DMS53 treated with DMSO at 0.1 percent for 48 hours (cell line): ENCODE measurements at regions not wholly inside any gene's neighbourhood (a gene's known extent, or its start where the extent isn't known, plus 50 kb on each side); places are given as distances from the start of the nearest gene placed in this dataset.

ENCODE experiments used
- DNase-seq: peaks from one replicate; lab custom pipeline; 2025; ENCODE audit not compliant: unreplicated experiment; lab: John Stamatoyannopoulos, UW

DNA sequence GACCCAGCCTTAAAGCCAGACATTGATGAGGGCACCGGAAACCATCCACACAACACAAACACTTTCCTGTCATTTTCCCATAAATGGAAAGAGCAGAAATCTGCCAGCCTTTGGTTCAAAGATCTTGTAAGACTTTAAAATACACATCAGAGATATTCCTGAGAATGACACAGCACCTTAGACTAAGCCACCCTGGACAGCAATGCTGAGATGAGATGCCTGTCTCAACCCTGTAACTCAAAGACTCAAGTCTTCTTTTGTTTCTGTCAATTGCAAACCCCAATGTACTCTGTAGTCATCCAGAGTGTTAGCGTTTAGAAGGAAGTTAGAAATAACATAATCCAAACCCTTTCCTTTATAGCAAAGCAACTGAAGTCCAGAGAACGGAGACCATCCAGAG, 119.2 kb downstream of the CCNA1 start:
- no peak for DNase-seq

DNA sequence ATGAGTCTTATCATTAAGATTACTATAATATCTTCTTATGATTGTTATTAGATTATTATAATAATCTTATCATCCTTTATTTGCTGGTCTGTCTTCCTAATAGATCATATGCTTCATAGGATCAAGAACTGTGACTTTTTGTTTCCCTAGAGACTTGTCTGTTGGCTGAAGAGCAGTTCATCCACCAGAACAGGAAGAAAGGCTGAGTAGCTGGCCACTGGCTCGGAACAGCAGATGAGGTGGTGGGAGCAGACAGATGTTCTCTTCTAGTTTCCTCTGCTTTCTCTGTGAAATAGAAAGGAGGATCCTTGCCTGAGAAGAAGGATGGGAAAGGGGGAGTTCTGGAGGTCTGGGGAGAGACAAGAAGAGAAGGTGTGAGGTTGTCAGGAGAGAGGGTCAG, 120.0 kb downstream of the CCNA1 start:
- no peak for DNase-seq

DNA sequence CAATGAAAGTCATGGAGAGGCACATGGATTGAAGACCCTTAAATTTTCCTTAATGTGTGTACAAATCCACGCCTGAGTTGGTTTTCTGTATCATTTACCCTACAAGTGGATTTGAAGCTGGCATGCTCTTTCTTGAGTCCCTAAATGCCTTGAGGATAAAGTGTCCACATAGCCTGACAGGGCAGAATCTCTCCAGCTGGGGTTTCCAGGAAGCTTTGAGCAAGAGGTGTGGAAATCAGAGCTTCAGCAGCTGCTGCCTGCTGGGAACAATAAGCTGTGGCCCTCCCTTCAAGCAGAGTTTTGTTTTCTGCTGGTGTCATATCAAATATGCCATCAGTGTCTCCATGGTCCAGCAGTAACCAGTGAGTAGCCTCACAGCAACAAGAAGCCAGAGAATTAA, 120.3 kb upstream of the SERTM1 start:
- DNase-seq, result no peak

DNA sequence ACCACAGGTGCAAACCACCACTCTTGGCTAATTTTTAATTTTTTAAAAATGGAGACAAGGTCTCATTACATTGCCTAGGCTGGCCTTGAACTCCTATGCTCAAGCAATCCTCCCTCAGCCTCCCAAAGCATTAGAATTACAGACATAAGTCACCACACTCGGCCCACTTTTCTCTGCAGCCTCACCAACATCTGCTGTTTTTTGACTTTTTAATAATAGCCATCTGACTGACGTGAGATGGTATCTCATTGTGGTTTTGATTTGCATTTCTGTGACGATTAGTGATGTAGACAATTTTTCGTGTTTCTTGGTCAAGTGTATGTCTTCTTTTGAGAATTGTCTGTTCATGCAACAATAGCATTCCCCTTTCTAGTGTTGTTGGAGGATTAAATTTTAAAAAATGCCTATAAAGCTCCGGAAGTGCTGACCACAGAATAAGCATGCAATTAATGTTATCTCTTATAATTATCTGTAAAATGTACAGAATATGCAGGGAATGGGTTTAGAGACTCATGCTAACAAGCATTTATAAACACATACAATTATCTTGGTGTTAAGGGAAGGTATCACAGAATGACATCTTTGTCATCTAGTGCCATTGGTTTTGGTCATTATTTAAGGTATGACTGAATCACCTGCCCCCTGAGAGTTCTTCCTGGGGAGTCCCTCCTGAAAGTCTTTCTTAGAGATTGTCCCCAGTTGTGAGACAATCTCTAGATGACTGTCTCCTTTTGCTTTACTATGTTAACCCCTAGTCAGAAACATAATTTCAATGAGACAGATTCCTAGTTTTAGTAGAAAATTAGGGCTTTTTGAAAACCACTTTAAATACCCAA, 118.5 kb upstream of the SERTM1 start:
- no peak for DNase-seq

DNA sequence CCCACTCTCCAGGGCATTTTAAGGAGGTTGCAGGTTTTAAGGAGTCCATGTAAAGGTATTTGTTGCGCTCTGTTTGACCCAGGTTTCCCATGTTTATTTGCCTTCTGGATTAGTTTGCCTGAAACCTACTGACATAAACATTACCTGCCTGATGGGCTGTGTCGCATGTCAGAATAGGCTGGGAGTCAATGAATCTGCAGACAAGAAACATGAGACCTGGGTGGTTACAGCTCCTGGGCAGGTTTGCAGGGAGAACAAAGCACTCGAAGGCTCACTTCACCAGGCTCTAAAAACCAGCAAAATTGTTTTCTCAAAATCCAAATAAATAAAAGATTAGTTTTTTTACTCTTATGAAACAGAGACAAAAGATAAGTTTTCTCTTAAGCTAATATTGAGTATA, 114.4 kb upstream of the SERTM1 start:
- no peak for DNase-seq

DNA sequence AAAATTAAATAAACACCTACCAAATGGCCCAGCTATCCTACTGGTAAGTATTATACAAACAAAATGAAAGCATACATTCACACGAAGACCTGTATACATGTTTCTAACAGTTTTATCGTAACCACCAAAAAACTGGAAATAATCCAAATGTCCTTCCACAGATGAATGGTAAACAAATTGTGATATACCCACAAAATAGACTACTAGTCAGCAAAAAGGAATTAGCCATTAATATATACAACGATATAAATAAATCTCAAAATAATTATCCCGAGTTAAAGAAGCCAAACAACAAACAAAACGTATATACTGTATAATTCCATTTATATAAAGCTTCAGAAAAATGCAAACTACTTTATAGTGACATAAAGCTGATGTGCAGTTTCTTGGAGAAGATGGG, 106.3 kb upstream of the SERTM1 start:
- no peak for DNase-seq

DNA sequence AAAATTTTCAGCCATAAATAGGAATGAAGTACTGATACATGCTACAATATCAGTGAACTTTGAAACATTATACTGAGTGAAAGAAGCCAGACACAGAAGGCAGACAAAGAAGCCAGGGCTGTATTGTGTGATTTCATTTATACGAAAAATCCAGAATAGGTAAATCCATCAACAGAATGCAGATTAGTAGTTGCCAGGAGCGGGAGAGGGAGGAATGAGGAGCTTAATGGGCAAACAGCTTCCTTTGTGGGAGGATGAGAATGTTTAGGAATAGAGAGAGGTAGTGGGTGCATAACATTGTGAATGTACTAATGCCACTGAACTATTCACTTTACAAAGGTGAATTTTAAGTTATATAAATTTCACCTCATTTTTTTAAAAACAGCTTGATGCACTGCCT, 103.3 kb upstream of the SERTM1 start:
- no peak for DNase-seq

DNA sequence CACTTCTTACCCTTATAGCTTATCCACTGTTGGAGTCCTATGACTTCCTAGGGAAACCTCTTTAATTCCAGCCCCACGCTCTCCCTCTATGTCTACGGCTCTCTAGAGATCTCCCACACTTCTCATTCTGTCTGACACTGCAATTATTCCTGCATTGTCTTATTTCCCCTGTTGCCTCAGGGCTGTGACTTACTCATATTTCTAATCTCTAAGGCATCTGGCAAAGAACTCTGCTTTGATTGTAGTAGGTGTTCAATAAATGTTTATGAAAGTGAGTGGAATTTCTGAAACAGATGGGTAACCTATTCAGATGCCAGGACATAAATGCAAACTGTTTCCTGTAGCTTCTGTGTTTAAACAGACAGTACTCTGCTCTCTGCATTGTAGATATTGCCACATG, 102.4 kb upstream of the SERTM1 start:
- no peak for DNase-seq

DNA sequence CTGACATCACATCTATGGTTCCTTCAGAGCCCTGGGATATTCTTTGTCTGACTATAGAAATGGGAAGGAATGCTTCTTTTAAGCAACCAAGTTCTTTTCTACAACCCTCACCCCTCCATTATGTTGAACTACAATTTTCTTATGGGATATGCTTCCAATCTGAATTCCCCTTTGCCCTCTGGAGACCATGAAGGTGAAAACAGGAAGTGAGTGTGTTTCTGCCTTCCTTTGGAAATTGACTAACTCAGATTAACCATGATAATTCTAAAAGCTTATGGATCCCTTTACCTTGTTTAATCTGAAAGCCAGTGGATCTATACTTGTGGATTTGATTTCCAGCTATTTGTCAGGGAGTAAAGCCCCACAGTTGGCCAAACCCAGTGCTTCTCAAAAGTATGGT, 90.8 kb upstream of the SERTM1 start:
- no peak for DNase-seq

DNA sequence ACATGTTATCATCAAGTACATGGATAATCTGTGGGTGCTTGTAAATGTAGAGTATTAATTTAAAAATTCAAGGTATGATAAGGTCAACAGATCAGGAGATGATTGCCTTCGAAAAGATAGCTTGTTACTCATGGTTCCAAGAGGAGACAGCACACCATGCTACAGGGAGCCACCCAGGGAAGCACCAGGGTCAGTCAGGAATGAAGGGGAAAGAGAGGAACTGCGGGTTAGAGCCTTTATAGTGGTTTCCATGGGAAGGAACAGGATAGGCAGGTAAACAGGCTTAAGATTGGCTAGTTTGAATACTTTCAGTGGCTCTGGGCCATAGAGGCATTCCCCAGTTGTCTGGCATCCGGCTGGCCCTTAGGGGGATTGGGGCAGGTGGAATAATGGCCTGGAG, 74.2 kb upstream of the SERTM1 start:
- DNase-seq, result no peak

DNA sequence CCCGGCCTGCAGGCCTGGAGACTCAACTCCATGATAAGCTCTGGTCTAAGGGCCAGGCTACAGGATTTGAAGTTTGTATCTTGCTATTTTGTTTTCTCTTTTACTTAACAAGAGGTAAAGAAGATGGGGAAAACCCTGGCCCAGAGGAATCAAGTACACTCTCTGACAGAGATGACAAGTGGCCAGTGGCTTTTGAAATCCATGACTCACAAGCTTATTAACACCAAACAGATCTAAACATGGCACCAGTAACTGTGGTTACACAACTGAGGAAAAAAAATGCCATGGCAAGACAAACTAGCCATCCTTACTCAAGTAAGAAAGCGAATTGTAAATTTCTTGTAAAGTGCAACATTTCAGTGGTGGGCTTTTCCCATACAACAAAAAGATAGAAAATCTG, 72.6 kb upstream of the SERTM1 start:
- DNase-seq, result no peak

DNA sequence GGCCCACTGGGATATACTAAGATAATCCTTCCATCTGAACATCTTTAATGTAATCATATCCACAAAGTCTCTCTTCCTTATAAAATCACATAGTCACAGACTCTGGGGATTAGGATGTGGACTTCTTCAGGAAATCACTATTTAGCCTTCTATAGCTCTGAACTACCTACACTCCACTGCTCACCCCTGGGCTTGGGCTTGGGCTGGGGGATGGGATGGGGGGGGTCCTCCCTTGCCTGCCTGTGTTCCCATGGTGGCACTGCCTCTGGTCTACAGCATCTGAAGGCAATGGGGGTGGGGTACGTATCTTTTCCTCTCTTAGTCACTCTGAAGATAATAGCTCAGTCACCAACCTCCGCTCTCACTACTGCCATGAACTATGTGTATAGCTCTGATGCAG, 67.8 kb upstream of the SERTM1 start:
- no peak for DNase-seq

DNA sequence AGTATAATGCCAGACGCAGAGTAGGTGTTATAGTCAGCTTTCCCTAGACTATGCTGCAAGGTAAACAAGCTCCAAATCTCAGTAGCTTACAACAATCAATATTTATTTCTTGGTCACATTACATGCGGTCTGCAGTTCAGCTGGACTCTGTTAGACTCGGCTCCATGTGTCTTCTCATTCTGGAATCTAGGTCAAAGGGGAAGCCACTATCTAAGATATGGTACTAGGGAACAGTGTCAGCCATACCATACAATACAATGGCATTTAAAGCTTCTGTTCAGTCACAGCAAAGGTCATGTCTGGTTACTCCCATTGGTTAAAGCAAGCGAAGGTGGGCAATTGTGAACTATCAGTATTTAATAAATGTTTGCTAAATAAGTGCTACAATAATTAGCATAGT, 65.3 kb upstream of the SERTM1 start:
- DNase-seq, result no peak

DNA sequence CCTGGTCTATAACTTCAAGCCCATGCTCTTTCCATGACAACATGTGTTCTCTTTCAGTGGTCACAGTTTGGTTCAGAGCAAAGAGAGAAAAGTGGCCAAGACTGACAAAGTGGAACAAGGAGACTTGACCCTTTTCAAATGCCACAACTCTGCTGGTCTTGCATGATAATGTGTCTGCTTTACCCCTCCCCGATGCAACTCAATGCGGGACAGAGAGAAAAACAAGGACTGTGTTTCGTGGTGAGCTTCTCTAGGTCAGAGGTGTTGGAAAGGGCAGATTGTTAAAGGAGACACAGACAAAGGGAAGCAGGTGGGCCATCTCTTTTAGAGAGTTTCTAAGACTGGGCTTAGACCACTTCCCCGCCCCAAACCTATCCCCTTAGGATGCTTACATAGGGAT, 61.6 kb upstream of the SERTM1 start:
- DNase-seq, result no peak

DNA sequence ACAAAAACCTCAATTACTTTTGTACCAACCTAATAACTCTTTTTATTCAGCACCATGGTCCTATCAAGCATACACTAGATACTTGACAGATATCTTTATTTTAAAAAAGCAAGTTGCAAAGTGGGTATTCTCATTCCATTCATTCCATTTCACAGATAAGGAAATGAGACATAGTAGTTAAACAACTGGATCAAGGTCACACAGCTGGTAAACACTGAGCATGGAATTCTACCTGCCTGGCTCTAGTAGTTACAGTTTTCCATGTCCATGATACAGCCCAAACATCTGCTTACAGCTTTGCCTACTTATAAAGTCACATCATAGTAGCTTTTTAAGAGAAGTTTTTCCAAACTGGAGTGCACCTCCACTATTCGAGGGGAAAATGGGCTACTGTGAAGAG, 57.1 kb upstream of the SERTM1 start:
- DNase-seq, result no peak

DNA sequence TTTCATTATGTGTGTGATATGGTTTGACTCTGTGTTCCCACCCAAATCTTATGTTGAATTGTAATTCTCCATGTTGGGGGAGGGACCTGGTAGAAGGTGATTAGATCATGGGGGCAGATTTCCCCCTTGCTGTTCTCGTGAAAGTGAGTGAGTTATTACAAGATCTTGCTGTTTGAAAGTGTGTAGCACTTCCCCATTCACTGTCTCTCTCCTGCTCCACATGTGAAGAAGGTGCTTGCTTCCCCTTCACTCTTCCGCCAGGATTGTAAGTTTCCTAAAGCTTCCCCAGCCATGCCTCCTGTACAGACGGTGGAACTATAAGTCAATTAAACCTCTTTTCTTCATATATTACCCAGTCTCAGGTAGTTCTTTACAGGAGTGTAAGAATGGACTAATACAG, 54.3 kb upstream of the SERTM1 start:
- no peak for DNase-seq
